Calu3 (cell line): ENCODE measurements at regions not wholly inside any gene's neighbourhood (a gene's known extent, or its start where the extent isn't known, plus 50 kb on each side); places are given as distances from the start of the nearest gene placed in this dataset.

Experiments
- BruUV-seq: library from RNA; stranded (reverse); fragments of 400-500 nt; replicated peaks from 2 replicates; lab custom pipeline; 2021; lab: Mats Ljungman, UMichigan
- CTCF ChIA-PET: fragments of 300-600 bp; sonication (Branson Sonifier 250); formaldehyde crosslinking; loops from one replicate; lab custom pipeline; 2022; ENCODE audit warnings: antibody characterized with exemption; lab: Charles Lee
- DNase-seq: peaks from one replicate; pipeline ENCODE4 v3.0.0; 2022
- H3K27ac Mint-ChIP-seq: one replicate; pipeline ENCODE4 v1.8.0; 2022; ENCODE audit warnings: mixed read lengths; ENCODE audit not compliant: unreplicated experiment
- H3K27me3 Mint-ChIP-seq: one replicate; pipeline ENCODE4 v1.8.0; 2022; ENCODE audit warnings: mixed read lengths; ENCODE audit not compliant: unreplicated experiment
- H3K36me3 Mint-ChIP-seq: one replicate; pipeline ENCODE4 v1.8.0; 2022; ENCODE audit warnings: mild to moderate bottlenecking, moderate library complexity, mixed read lengths; ENCODE audit not compliant: insufficient read depth, unreplicated experiment
- H3K4me1 Mint-ChIP-seq: one replicate; pipeline ENCODE4 v1.8.0; 2022; ENCODE audit warnings: mild to moderate bottlenecking, low read depth, mixed read lengths; ENCODE audit not compliant: unreplicated experiment
- H3K4me3 Mint-ChIP-seq: one replicate; pipeline ENCODE4 v1.8.0; 2022; ENCODE audit warnings: mild to moderate bottlenecking, low read depth, moderate library complexity, mixed read lengths; ENCODE audit not compliant: unreplicated experiment
- H3K9me3 Mint-ChIP-seq: one replicate; pipeline ENCODE4 v1.8.0; 2022; ENCODE audit warnings: low read depth, mixed read lengths; ENCODE audit not compliant: unreplicated experiment
- intact Hi-C: fragments of 100-400 bp; cut with micrococcal nuclease; formaldehyde crosslinking; loops from one replicate; pipeline ENCODE4 v1.10.0; 2022; ENCODE audit not compliant: unreplicated experiment
- TF ChIP-seq, protein P1 (sequence below): fragments of 200-600 bp; IDR thresholded peaks from one replicate; pipeline ENCODE4 v1.8.0; 2022; ENCODE audit warnings: antibody characterized with exemption; ENCODE audit not compliant: unreplicated experiment

DNA sequence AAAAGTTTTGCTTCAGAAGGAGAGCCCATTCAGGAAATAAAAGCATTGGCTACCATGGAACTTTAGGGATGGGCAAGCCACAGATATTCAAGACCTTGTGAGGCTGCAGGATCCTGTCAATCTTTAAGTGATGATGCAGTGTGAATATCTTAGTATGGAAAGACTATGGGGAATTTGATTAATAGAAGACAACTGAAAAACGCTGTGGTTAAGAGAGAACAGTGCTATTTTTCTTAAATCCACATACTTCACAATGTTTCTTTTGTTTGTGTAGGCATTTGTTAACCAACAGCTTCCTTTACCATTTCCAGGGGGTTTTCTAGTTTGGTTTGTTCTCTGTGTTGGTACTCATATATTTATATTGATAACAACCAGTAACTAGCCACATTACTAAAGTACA is 90.3 kb downstream of the TMEM212 start:
- peak overlapping the region; percentile 35 for H3K27ac Mint-ChIP-seq
- no peak for DNase-seq
- BruUV-seq: no TSS peak

GRCh38 chr3:171935261-171936123 is 92.3 kb downstream of the TMEM212 start:
- H3K4me3 Mint-ChIP-seq: peak overlapping the region; percentile 50
- CTCF ChIA-PET: interaction anchor here (0.7 to 2.7 kb wide), 13 partner anchors 15 to 397 kb away, joined by 3 to 23 read pairs (median 4); partner anchors contain the start of gene FNDC3B
- TSS peak; percentile 90 for BruUV-seq
- intact Hi-C loops: loop anchor here (1.0 to 5.0 kb wide), 5 partner anchors 53 to 207 kb away; partner anchors contain the start of gene FNDC3B
- peaks cover 5% of the 10 kb centered on the region for H3K9me3 Mint-ChIP-seq
- TF ChIP-seq, protein P1, sequence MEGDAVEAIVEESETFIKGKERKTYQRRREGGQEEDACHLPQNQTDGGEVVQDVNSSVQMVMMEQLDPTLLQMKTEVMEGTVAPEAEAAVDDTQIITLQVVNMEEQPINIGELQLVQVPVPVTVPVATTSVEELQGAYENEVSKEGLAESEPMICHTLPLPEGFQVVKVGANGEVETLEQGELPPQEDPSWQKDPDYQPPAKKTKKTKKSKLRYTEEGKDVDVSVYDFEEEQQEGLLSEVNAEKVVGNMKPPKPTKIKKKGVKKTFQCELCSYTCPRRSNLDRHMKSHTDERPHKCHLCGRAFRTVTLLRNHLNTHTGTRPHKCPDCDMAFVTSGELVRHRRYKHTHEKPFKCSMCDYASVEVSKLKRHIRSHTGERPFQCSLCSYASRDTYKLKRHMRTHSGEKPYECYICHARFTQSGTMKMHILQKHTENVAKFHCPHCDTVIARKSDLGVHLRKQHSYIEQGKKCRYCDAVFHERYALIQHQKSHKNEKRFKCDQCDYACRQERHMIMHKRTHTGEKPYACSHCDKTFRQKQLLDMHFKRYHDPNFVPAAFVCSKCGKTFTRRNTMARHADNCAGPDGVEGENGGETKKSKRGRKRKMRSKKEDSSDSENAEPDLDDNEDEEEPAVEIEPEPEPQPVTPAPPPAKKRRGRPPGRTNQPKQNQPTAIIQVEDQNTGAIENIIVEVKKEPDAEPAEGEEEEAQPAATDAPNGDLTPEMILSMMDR: no peak
- DNase-seq: peak; percentile 57
- peak overlapping the region; percentile 73 for H3K27ac Mint-ChIP-seq
- H3K27me3 Mint-ChIP-seq: no peaks in the 10 kb centered on the region
- peaks cover 87% of the 10 kb centered on the region for H3K4me1 Mint-ChIP-seq
- H3K36me3 Mint-ChIP-seq: peaks cover 20% of the 10 kb centered on the region

More for the DNA sequence above, 90.3 kb downstream of the TMEM212 start:
- no peak overlapping the region for H3K4me3 Mint-ChIP-seq
- peaks cover 5% of the 10 kb centered on the region for H3K9me3 Mint-ChIP-seq
- CTCF ChIA-PET: no interaction called here
- peaks cover 20% of the 10 kb centered on the region for H3K36me3 Mint-ChIP-seq
- TF ChIP-seq, protein P1: no peak
- intact Hi-C loops: no loop called here
- peaks cover 66% of the 10 kb centered on the region for H3K4me1 Mint-ChIP-seq
- H3K27me3 Mint-ChIP-seq: no peaks in the 10 kb centered on the region

DNA sequence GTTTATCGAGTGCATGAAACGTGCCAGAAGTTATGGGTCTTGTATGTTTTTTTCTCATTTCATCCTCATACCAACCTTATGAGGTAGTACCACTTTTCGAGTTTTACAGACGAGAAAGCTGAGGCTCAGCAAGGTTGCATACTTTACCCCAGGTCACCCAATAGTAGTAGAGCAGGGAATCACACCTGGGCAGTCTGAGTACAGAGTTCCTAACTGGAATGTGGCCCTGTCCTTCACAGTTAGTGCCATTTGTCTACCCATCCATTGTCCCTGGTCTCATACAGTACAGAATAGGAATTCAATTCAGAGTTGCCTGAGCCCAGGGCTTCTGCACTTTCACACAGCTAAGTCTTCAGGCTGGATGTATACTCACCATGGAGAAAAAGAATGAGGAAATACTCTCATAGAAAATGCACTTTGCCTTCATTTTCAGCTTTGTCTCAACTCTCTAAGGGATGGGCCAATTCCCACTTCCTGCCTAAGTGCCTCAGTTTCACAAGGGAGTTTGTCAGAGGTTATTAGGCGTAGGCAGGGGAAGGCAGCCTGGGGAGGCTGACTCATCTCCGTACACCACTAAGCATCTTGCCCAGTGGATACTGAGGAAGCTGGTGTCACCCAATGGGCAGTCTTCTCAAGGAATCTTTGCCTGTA is 93.2 kb downstream of the TMEM212 start:
- H3K4me1 Mint-ChIP-seq: peaks cover 91% of the 10 kb centered on the region
- TF ChIP-seq, protein P1: no peak
- no peaks in the 10 kb centered on the region for H3K27me3 Mint-ChIP-seq
- CTCF ChIA-PET: interaction anchor here (0.7 to 2.7 kb wide), 16 partner anchors 13 to 396 kb away, joined by 3 to 23 read pairs (median 4); partner anchors contain the start of gene FNDC3B
- peaks cover 5% of the 10 kb centered on the region for H3K9me3 Mint-ChIP-seq
- H3K27ac Mint-ChIP-seq: peak overlapping the region; percentile 73
- peak overlapping the region; percentile 50 for H3K4me3 Mint-ChIP-seq
- no TSS peak for BruUV-seq
- DNase-seq: peak; percentile 84
- intact Hi-C loops: loop anchor here (1.0 to 5.0 kb wide), 4 partner anchors 54 to 206 kb away; no protein-coding TSS in a partner anchor
- H3K36me3 Mint-ChIP-seq: peaks cover 20% of the 10 kb centered on the region

DNA sequence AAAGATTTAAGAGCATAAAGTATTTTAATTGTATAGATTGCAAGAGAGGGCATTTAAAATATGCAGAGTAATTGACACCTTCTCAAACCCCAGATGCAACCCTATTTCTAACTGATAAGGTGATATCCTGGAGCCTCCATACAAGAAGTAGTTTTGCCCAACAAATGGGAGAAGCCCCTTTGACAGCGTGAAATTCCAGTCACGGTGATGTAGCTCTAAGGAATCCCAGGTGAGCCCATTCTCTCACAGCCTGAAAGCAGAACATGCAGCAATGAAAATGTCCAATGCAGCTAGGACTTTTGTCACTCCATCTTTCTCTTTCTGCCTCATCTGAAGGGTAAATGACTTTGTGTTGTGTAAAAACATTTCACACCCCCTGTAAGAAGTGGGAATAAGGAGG is 96.4 kb downstream of the TMEM212 start:
- Mint-ChIP-seq H3K4me1 (peaks cover 86% of the 10 kb centered on the region), H3K27me3 (no peaks in the 10 kb centered on the region), H3K36me3 (peaks cover 23% of the 10 kb centered on the region), H3K27ac (no peak overlapping the region), H3K4me3 (no peak overlapping the region), H3K9me3 (peaks cover 5% of the 10 kb centered on the region)
- intact Hi-C loops: loop anchor here (5.0 kb wide), 1 partner anchor 203 kb away; no protein-coding TSS in a partner anchor
- TF ChIP-seq, protein P1: no peak
- BruUV-seq: no TSS peak
- CTCF ChIA-PET: interaction anchor here (1.0 kb wide), 1 partner anchor 79 kb away, joined by 3 read pairs; no protein-coding TSS in a partner anchor
- DNase-seq: no peak
